H7 (cell line): ENCODE measurements at regions not wholly inside any gene's neighbourhood (a gene's known extent, or its start where the extent isn't known, plus 50 kb on each side); places are given as distances from the start of the nearest gene placed in this dataset.
"Not testable (repeated sequence)": the region's sequence is repeated elsewhere in the genome, so short reads cannot be mapped to it uniquely, and the experiment has no call there.

Source experiments
- DNase-seq: peaks from one replicate; pipeline ENCODE4 v3.0.0; 2012
- H3K27me3 ChIP-seq: 2 replicates; pipeline ENCODE4 v1.6.0; 2011; ENCODE audit warnings: mild to moderate bottlenecking, low read length; ENCODE audit not compliant: control insufficient read depth, insufficient read depth
- H3K36me3 ChIP-seq: replicated peaks from 2 replicates; pipeline ENCODE4 v1.5.1; 2011; ENCODE audit warnings: low read length; ENCODE audit not compliant: control insufficient read depth, insufficient read depth
- H3K4me3 ChIP-seq: 2 replicates; pipeline ENCODE4 v1.5.1; 2011; ENCODE audit warnings: low read depth, mild to moderate bottlenecking, control low read depth, low read length, moderate library complexity; ENCODE audit not compliant: insufficient read depth

GRCh38 chr3:94394885-94395284 lies 332.0 kb downstream of the NSUN3 start:
- Histone ChIP-seq H3K27me3 (no peaks in the 10 kb centered on the region), H3K4me3 (no peak overlapping the region), H3K36me3 (no peaks in the 10 kb centered on the region)
- no peak for DNase-seq

GRCh38 chr3:94395851-94396250 lies 333.0 kb downstream of the NSUN3 start:
- DNase-seq: no peak
- Histone ChIP-seq H3K27me3 (no peaks in the 10 kb centered on the region), H3K36me3 (no peaks in the 10 kb centered on the region), H3K4me3 (no peak overlapping the region)

GRCh38 chr3:94398036-94398435 lies 335.2 kb downstream of the NSUN3 start:
- DNase-seq: no peak
- H3K36me3 ChIP-seq: no peaks in the 10 kb centered on the region
- no peak overlapping the region for H3K4me3 ChIP-seq
- H3K27me3 ChIP-seq: no peaks in the 10 kb centered on the region

GRCh38 chr3:94401466-94401865 lies 338.6 kb downstream of the NSUN3 start:
- Histone ChIP-seq H3K36me3 (no peaks in the 10 kb centered on the region), H3K4me3 (no peak overlapping the region), H3K27me3 (no peaks in the 10 kb centered on the region)
- no peak for DNase-seq

GRCh38 chr3:94402126-94402525 lies 339.3 kb downstream of the NSUN3 start:
- Histone ChIP-seq H3K4me3 (no peak overlapping the region), H3K27me3 (no peaks in the 10 kb centered on the region), H3K36me3 (no peaks in the 10 kb centered on the region)
- DNase-seq: no peak

- no peak for DNase-seq
- Histone ChIP-seq H3K4me3 (no peak overlapping the region), H3K36me3 (no peaks in the 10 kb centered on the region), H3K27me3 (no peaks in the 10 kb centered on the region)
Observed at GRCh38 chr3:94405258-94406035, 342.6 kb downstream of the NSUN3 start.

GRCh38 chr3:94406595-94406994 lies 343.7 kb downstream of the NSUN3 start:
- Histone ChIP-seq H3K36me3 (no peaks in the 10 kb centered on the region), H3K4me3 (no peak overlapping the region), H3K27me3 (no peaks in the 10 kb centered on the region)
- no peak for DNase-seq

- H3K36me3 ChIP-seq, DNase-seq, H3K27me3 ChIP-seq, H3K4me3 ChIP-seq: not testable (repeated sequence)
Observed at GRCh38 chr3:94412936-94413335, 350.1 kb downstream of the NSUN3 start.

GRCh38 chr3:94413336-94414108 lies 350.7 kb downstream of the NSUN3 start:
- Histone ChIP-seq H3K4me3 (no peak overlapping the region), H3K36me3 (no peaks in the 10 kb centered on the region), H3K27me3 (no peaks in the 10 kb centered on the region)
- no peak for DNase-seq

GRCh38 chr3:94414418-94414817 lies 351.6 kb downstream of the NSUN3 start:
- Histone ChIP-seq H3K4me3 (no peak overlapping the region), H3K27me3 (no peaks in the 10 kb centered on the region), H3K36me3 (no peaks in the 10 kb centered on the region)
- no peak for DNase-seq

- no peak for DNase-seq
- no peak overlapping the region for H3K4me3 ChIP-seq
- H3K36me3 ChIP-seq: no peaks in the 10 kb centered on the region
- H3K27me3 ChIP-seq: no peaks in the 10 kb centered on the region
Observed at GRCh38 chr3:94416768-94417167, 353.9 kb downstream of the NSUN3 start.

- Histone ChIP-seq H3K4me3 (no peak overlapping the region), H3K36me3 (no peaks in the 10 kb centered on the region), H3K27me3 (no peaks in the 10 kb centered on the region)
- DNase-seq: no peak
Observed at GRCh38 chr3:94417963-94418455, 355.1 kb downstream of the NSUN3 start.

- no peaks in the 10 kb centered on the region for H3K27me3 ChIP-seq
- H3K36me3 ChIP-seq: no peaks in the 10 kb centered on the region
- DNase-seq: no peak
- H3K4me3 ChIP-seq: no peak overlapping the region
Observed at GRCh38 chr3:94420931-94421330, 358.1 kb downstream of the NSUN3 start.

- no peak for DNase-seq
- H3K27me3 ChIP-seq: no peaks in the 10 kb centered on the region
- H3K4me3 ChIP-seq: no peak overlapping the region
- H3K36me3 ChIP-seq: no peaks in the 10 kb centered on the region
Observed at GRCh38 chr3:94423578-94423977, 360.7 kb downstream of the NSUN3 start.

GRCh38 chr3:94429517-94429916 lies 366.7 kb downstream of the NSUN3 start:
- Histone ChIP-seq H3K36me3 (no peaks in the 10 kb centered on the region), H3K27me3 (no peaks in the 10 kb centered on the region), H3K4me3 (no peak overlapping the region)
- DNase-seq: no peak
